ENCODE measurements at regions not wholly inside any gene's neighbourhood (a gene's known extent, or its start where the extent isn't known, plus 50 kb on each side); places are given as distances from the start of the nearest gene placed in this dataset.

DNA sequence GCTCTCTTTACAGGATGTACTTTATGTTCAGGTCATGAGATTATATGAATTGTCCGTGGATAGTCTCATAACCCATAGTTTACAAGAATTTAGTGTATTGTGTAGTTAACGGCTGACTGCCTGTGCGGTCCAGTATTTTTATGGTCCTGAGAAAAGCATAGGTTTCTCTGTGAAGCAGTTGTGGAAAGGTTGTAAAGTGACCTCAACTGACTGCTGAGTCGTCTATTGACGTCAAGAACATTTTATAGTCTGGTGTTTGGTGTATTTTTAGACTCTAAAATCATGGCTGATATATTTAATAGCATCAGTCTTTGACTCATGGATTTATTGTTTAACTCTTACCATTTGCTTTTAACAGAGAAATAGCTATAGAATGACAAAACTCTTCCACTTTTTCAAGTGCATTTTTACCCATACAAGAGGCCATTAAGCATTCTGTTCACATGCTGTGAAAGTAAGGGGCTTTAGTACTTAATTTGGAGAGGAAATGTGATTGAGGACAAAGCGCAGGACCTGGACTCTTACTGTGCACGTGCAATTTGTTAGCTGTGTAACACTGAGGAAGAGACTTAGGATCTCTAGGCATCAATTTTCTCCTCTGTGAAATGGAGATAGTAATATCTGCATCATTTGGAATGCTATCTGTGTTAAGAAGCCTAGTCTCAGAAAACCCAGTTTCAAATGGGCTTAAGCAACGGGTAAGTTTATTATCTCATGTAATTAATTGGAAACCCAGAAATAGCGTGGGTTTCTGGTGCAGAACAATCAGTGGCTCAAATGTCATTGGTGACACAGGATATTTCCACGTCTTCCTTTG is 240.8 kb downstream of the NFKBIZ start (continued):
- TF ChIP-seq ZNF394 (tag by site-specific recombination; IDR thresholded peaks at IDR 0.05; ENCODE audit: borderline replicate concordance) = peak; percentile 71
- TF ChIP-seq KLF1 (tag by site-specific recombination; IDR thresholded peaks at IDR 0.05) = no peak
- TF ChIP-seq, protein P1, sequence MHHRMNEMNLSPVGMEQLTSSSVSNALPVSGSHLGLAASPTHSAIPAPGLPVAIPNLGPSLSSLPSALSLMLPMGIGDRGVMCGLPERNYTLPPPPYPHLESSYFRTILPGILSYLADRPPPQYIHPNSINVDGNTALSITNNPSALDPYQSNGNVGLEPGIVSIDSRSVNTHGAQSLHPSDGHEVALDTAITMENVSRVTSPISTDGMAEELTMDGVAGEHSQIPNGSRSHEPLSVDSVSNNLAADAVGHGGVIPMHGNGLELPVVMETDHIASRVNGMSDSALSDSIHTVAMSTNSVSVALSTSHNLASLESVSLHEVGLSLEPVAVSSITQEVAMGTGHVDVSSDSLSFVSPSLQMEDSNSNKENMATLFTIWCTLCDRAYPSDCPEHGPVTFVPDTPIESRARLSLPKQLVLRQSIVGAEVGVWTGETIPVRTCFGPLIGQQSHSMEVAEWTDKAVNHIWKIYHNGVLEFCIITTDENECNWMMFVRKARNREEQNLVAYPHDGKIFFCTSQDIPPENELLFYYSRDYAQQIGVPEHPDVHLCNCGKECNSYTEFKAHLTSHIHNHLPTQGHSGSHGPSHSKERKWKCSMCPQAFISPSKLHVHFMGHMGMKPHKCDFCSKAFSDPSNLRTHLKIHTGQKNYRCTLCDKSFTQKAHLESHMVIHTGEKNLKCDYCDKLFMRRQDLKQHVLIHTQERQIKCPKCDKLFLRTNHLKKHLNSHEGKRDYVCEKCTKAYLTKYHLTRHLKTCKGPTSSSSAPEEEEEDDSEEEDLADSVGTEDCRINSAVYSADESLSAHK (tag by site-specific recombination; IDR thresholded peaks at IDR 0.05) = peak; percentile 71
- TF ChIP-seq ZNF76 (tag by site-specific recombination; IDR thresholded peaks at IDR 0.05; ENCODE audit: borderline replicate concordance, low read depth) = no peak; the same call in 1 of the 2 replicates
- TF ChIP-seq ZNF558 (tag by site-specific recombination; IDR thresholded peaks at IDR 0.05) = no peak
- TF ChIP-seq, protein P2, sequence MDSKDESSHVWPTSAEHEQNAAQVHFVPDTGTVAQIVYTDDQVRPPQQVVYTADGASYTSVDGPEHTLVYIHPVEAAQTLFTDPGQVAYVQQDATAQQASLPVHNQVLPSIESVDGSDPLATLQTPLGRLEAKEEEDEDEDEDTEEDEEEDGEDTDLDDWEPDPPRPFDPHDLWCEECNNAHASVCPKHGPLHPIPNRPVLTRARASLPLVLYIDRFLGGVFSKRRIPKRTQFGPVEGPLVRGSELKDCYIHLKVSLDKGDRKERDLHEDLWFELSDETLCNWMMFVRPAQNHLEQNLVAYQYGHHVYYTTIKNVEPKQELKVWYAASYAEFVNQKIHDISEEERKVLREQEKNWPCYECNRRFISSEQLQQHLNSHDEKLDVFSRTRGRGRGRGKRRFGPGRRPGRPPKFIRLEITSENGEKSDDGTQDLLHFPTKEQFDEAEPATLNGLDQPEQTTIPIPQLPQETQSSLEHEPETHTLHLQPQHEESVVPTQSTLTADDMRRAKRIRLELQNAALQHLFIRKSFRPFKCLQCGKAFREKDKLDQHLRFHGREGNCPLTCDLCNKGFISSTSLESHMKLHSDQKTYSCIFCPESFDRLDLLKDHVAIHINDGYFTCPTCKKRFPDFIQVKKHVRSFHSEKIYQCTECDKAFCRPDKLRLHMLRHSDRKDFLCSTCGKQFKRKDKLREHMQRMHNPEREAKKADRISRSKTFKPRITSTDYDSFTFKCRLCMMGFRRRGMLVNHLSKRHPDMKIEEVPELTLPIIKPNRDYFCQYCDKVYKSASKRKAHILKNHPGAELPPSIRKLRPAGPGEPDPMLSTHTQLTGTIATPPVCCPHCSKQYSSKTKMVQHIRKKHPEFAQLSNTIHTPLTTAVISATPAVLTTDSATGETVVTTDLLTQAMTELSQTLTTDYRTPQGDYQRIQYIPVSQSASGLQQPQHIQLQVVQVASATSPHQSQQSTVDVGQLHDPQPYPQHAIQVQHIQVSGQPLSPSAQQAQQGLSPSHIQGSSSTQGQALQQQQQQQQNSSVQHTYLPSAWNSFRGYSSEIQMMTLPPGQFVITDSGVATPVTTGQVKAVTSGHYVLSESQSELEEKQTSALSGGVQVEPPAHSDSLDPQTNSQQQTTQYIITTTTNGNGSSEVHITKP (tag by site-specific recombination; IDR thresholded peaks at IDR 0.05) = 0 out of 2 replicates have a peak, but pooled peaks have one; percentile 5
- no peak for TF ChIP-seq ZNF510 (tag by site-specific recombination; IDR thresholded peaks at IDR 0.05; ENCODE audit: insufficient replicate concordance)
- TF ChIP-seq ZNF610 (tag by site-specific recombination; IDR thresholded peaks at IDR 0.05; ENCODE audit: borderline replicate concordance) = no peak
- TF ChIP-seq ZBTB21 (tag by site-specific recombination; IDR thresholded peaks at IDR 0.05) = peak; percentile 86
- no peak for TF ChIP-seq ZNF423 (tag by site-specific recombination; IDR thresholded peaks at IDR 0.05)
- no peak for TF ChIP-seq ZNF473 (tag by site-specific recombination; IDR thresholded peaks at IDR 0.05)
- no peak for TF ChIP-seq REPIN1 (tag by site-specific recombination; IDR thresholded peaks at IDR 0.05; ENCODE audit: low read depth)
- TF ChIP-seq, protein P3, sequence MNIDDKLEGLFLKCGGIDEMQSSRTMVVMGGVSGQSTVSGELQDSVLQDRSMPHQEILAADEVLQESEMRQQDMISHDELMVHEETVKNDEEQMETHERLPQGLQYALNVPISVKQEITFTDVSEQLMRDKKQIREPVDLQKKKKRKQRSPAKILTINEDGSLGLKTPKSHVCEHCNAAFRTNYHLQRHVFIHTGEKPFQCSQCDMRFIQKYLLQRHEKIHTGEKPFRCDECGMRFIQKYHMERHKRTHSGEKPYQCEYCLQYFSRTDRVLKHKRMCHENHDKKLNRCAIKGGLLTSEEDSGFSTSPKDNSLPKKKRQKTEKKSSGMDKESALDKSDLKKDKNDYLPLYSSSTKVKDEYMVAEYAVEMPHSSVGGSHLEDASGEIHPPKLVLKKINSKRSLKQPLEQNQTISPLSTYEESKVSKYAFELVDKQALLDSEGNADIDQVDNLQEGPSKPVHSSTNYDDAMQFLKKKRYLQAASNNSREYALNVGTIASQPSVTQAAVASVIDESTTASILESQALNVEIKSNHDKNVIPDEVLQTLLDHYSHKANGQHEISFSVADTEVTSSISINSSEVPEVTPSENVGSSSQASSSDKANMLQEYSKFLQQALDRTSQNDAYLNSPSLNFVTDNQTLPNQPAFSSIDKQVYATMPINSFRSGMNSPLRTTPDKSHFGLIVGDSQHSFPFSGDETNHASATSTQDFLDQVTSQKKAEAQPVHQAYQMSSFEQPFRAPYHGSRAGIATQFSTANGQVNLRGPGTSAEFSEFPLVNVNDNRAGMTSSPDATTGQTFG (tag by site-specific recombination; IDR thresholded peaks at IDR 0.05; ENCODE audit: borderline replicate concordance) = no peak
- 0 out of 2 replicates have a peak, but pooled peaks have one; percentile 19 for TF ChIP-seq ZFP69B (tag by site-specific recombination; IDR thresholded peaks at IDR 0.05)
- no peak for TF ChIP-seq YY1 (tag by site-specific recombination; IDR thresholded peaks at IDR 0.05)
- TF ChIP-seq, protein P4, sequence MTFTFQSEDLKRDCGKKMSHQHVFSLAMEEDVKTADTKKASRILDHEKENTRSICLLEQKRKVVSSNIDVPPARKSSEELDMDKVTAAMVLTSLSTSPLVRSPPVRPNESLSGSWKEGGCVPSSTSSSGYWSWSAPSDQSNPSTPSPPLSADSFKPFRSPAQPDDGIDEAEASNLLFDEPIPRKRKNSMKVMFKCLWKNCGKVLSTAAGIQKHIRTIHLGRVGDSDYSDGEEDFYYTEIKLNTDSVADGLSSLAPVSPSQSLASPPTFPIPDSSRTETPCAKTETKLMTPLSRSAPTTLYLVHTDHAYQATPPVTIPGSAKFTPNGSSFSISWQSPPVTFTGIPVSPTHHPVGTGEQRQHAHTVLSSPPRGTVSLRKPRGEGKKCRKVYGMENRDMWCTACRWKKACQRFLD (tag by site-specific recombination; IDR thresholded peaks at IDR 0.05) = no peak
- TF ChIP-seq, protein P5, sequence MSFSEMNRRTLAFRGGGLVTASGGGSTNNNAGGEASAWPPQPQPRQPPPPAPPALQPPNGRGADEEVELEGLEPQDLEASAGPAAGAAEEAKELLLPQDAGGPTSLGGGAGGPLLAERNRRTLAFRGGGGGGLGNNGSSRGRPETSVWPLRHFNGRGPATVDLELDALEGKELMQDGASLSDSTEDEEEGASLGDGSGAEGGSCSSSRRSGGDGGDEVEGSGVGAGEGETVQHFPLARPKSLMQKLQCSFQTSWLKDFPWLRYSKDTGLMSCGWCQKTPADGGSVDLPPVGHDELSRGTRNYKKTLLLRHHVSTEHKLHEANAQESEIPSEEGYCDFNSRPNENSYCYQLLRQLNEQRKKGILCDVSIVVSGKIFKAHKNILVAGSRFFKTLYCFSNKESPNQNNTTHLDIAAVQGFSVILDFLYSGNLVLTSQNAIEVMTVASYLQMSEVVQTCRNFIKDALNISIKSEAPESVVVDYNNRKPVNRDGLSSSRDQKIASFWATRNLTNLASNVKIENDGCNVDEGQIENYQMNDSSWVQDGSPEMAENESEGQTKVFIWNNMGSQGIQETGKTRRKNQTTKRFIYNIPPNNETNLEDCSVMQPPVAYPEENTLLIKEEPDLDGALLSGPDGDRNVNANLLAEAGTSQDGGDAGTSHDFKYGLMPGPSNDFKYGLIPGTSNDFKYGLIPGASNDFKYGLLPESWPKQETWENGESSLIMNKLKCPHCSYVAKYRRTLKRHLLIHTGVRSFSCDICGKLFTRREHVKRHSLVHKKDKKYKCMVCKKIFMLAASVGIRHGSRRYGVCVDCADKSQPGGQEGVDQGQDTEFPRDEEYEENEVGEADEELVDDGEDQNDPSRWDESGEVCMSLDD (tag by site-specific recombination; IDR thresholded peaks at IDR 0.05) = no peak
- TF ChIP-seq SALL2 (tag by site-specific recombination; IDR thresholded peaks at IDR 0.05; ENCODE audit: borderline replicate concordance) = no peak
- peak; percentile 91 for TF ChIP-seq SP7 (tag by site-specific recombination; IDR thresholded peaks at IDR 0.05)
- TF ChIP-seq, protein P6, sequence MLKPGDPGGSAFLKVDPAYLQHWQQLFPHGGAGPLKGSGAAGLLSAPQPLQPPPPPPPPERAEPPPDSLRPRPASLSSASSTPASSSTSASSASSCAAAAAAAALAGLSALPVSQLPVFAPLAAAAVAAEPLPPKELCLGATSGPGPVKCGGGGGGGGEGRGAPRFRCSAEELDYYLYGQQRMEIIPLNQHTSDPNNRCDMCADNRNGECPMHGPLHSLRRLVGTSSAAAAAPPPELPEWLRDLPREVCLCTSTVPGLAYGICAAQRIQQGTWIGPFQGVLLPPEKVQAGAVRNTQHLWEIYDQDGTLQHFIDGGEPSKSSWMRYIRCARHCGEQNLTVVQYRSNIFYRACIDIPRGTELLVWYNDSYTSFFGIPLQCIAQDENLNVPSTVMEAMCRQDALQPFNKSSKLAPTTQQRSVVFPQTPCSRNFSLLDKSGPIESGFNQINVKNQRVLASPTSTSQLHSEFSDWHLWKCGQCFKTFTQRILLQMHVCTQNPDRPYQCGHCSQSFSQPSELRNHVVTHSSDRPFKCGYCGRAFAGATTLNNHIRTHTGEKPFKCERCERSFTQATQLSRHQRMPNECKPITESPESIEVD (tag by site-specific recombination; IDR thresholded peaks at IDR 0.05) = peak; percentile 98
- TF ChIP-seq BCL11B (tag by site-specific recombination; IDR thresholded peaks at IDR 0.05; ENCODE audit: low read depth) = no peak

All from HEK293 (cell line).